ENCODE measurements at regions not wholly inside any gene's neighbourhood (a gene's known extent, or its start where the extent isn't known, plus 50 kb on each side); places are given as distances from the start of the nearest gene placed in this dataset.

GRCh38 chr3:165455360-165455759, 259.2 kb upstream of the SLITRK3 start:
- TF ChIP-seq ZFX (IDR thresholded peaks at IDR 0.05), result no peak
- TF ChIP-seq CTCF (conservative IDR thresholded peaks at IDR 0.05), result no peak
